ENCODE measurements at regions not wholly inside any gene's neighbourhood (a gene's known extent, or its start where the extent isn't known, plus 50 kb on each side); places are given as distances from the start of the nearest gene placed in this dataset.

DNA sequence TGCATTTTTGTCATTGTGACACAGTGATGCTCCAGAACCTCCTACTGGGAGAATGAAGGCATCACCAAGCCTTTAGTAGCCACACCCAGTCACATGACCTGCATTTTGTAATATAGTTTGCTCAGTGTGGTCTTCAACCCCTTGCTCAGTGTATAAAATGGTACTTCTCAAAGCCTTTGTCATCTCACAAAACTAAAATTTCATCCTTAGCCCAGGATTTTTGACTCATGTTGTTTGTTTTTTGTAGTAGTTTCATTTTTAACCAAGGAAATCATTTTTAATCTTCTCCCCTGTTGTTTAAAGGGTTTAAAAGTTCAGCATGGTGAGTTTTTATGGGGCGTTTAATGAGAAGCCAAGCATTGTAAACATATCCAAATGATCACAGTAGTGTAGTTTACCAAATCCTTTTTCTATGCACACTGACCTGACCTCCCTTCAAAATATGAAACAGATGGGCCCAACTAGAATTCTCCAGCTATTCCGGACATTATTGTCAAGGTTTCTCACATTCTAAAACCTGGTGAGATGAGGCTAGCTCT lies 123.5 kb upstream of the IL12A start:
- H3K9ac ChIP-seq (ENCODE audit: insufficient read depth in 1 of 2, low read depth in 2 of 2, low read length in 2 of 2), result no peak overlapping the region
- FAIRE-seq, result no peak
- H3K9me1 ChIP-seq (ENCODE audit: control insufficient read depth, insufficient read depth, low read length), result no peaks in the 10 kb centered on the region
- intact Hi-C loops (cut with micrococcal nuclease) (no loop called here), in situ Hi-C loops (cut with MboI) (no loop called here)
- no peak overlapping the region for H2AFZ ChIP-seq (ENCODE audit: low read depth, low read length)
- no TSS peak for BruUV-seq (replicated peaks)
- no peaks in the 10 kb centered on the region for H4K20me1 ChIP-seq (replicated peaks; ENCODE audit: control insufficient read depth, insufficient read depth, low read length)
- no peaks in the 10 kb centered on the region for H3K9me3 ChIP-seq (replicated peaks; ENCODE audit: control insufficient read depth, insufficient read depth, low read depth, low read length)
- ATAC-seq, result no peak
- WGBS (ENCODE audit: insufficient coverage, low coverage, missing lambda C conversion rate), result 0% methylated on average over 2 of the region's 2 CpGs
- no peaks in the 10 kb centered on the region for H3K4me1 ChIP-seq (replicated peaks in 1 of 2; ENCODE audit: control insufficient read depth in 2 of 2, insufficient read depth in 2 of 2, low read length in 2 of 2)
- no peak for DNase-seq (ENCODE audit: extremely low read depth in 1 of 4, low spot score in 3 of 4)
- ChIA-PET CTCF (ENCODE audit: low intra/inter-chr PET ratio) (no interaction called here), POLR2A (no interaction called here)
- TF ChIP-seq, protein P1, sequence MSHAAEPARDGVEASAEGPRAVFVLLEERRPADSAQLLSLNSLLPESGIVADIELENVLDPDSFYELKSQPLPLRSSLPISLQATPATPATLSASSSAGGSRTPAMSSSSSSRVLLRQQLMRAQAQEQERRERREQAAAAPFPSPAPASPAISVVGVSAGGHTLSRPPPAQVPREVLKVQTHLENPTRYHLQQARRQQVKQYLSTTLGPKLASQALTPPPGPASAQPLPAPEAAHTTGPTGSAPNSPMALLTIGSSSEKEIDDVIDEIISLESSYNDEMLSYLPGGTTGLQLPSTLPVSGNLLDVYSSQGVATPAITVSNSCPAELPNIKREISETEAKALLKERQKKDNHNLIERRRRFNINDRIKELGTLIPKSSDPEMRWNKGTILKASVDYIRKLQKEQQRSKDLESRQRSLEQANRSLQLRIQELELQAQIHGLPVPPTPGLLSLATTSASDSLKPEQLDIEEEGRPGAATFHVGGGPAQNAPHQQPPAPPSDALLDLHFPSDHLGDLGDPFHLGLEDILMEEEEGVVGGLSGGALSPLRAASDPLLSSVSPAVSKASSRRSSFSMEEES (CRISPR knock-in tag; IDR thresholded peaks at IDR 0.05), result peak; percentile 54
- no peak for TF ChIP-seq HDAC1 (IDR thresholded peaks at IDR 0.05)
- TF ChIP-seq LEF1 (IDR thresholded peaks at IDR 0.05), result no peak
- TF ChIP-seq, protein P2, sequence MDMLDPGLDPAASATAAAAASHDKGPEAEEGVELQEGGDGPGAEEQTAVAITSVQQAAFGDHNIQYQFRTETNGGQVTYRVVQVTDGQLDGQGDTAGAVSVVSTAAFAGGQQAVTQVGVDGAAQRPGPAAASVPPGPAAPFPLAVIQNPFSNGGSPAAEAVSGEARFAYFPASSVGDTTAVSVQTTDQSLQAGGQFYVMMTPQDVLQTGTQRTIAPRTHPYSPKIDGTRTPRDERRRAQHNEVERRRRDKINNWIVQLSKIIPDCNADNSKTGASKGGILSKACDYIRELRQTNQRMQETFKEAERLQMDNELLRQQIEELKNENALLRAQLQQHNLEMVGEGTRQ (CRISPR knock-in tag; IDR thresholded peaks at IDR 0.05), result peak; percentile 48
- TF ChIP-seq PRPF4 (IDR thresholded peaks at IDR 0.05; ENCODE audit: insufficient read depth, low read depth, low read length, poor library complexity, severe bottlenecking), result no peak
- no peak for TF ChIP-seq ZNF263 (CRISPR knock-in tag; IDR thresholded peaks at IDR 0.05; ENCODE audit: borderline replicate concordance)
- H3K36me3 ChIP-seq (ENCODE audit: control insufficient read depth, insufficient read depth, low read length), result no peaks in the 10 kb centered on the region
- H3K4me3 ChIP-seq, result no peak overlapping the region
- no peak overlapping the region for H3K27ac ChIP-seq (ENCODE audit: extremely low read depth, low read depth, low read length)
- H3K79me2 ChIP-seq (ENCODE audit: control insufficient read depth, insufficient read depth, low read length), result no peaks in the 10 kb centered on the region
- H3K4me2 ChIP-seq (ENCODE audit: insufficient read depth, low read length), result no peak overlapping the region
- no peaks in the 10 kb centered on the region for H3K27me3 ChIP-seq (ENCODE audit: control insufficient read depth in 2 of 2, insufficient read depth in 2 of 2, low read length in 2 of 2)
